ENCODE measurements at regions not wholly inside any gene's neighbourhood (a gene's known extent, or its start where the extent isn't known, plus 50 kb on each side); places are given as distances from the start of the nearest gene placed in this dataset.

DNA sequence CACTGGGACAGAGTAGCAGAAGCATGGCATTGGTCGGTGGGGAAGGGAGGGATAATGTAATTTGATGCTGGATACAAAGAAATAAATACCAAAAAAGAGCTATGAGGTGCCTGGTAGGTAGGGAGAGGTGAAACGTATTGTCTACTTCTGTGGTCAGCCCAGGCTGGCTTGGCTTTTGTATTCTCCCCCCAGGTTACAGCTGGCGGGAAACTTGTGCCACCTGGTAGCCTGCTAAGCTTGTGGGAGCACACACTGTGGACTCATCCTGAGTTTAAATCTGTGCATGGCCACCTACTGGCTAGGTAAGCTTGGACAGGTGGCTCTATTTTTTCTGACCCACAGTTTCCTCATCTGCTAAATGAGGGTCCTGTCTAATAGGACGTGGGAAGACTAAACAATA lies 165.2 kb upstream of the E2F8 start:
- DNase-seq (ENCODE audit: low read depth): no peak
- TF ChIP-seq, protein P1, sequence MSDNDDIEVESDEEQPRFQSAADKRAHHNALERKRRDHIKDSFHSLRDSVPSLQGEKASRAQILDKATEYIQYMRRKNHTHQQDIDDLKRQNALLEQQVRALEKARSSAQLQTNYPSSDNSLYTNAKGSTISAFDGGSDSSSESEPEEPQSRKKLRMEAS (IDR thresholded peaks at IDR 0.05; ENCODE audit: low read depth, low read length): no peak
- TF ChIP-seq MYC (IDR thresholded peaks at IDR 0.05; ENCODE audit: low read depth, low read length) (no peak), POLR2A (IDR thresholded peaks at IDR 0.05; ENCODE audit: extremely low read depth, insufficient read length) (no peak)
- TF ChIP-seq, protein P2, sequence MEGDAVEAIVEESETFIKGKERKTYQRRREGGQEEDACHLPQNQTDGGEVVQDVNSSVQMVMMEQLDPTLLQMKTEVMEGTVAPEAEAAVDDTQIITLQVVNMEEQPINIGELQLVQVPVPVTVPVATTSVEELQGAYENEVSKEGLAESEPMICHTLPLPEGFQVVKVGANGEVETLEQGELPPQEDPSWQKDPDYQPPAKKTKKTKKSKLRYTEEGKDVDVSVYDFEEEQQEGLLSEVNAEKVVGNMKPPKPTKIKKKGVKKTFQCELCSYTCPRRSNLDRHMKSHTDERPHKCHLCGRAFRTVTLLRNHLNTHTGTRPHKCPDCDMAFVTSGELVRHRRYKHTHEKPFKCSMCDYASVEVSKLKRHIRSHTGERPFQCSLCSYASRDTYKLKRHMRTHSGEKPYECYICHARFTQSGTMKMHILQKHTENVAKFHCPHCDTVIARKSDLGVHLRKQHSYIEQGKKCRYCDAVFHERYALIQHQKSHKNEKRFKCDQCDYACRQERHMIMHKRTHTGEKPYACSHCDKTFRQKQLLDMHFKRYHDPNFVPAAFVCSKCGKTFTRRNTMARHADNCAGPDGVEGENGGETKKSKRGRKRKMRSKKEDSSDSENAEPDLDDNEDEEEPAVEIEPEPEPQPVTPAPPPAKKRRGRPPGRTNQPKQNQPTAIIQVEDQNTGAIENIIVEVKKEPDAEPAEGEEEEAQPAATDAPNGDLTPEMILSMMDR (IDR thresholded peaks at IDR 0.05; ENCODE audit: low read depth, low read length): no peak
- H3K4me3 ChIP-seq (ENCODE audit: low read depth, low read length): no peak overlapping the region

DNA sequence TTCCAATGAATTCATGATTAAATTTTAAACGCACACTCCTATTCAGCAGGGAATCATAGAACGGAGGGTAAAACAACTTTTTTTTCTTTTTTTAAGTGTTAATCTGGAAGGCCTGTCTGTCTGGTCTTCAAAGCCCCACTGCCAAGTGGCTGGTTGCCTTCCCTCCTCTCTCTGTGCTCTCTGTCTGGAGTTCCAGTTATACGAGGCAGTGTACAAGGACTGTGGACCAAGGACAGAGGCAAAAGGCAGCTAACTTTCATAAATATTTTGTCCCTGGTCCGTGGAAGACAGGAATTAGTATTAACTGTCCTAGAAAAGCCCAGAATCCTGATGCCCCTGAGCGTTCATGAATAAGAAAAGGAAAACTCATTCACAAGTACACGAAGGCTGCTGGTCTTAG lies 164.0 kb upstream of the E2F8 start:
- DNase-seq (ENCODE audit: low read depth): no peak
- no peak overlapping the region for H3K4me3 ChIP-seq (ENCODE audit: low read depth, low read length)
- TF ChIP-seq, protein P2 (IDR thresholded peaks at IDR 0.05; ENCODE audit: low read depth, low read length): no peak
- TF ChIP-seq MYC (IDR thresholded peaks at IDR 0.05; ENCODE audit: low read depth, low read length) (no peak), POLR2A (IDR thresholded peaks at IDR 0.05; ENCODE audit: extremely low read depth, insufficient read length) (no peak)
- TF ChIP-seq, protein P1 (IDR thresholded peaks at IDR 0.05; ENCODE audit: low read depth, low read length): no peak

DNA sequence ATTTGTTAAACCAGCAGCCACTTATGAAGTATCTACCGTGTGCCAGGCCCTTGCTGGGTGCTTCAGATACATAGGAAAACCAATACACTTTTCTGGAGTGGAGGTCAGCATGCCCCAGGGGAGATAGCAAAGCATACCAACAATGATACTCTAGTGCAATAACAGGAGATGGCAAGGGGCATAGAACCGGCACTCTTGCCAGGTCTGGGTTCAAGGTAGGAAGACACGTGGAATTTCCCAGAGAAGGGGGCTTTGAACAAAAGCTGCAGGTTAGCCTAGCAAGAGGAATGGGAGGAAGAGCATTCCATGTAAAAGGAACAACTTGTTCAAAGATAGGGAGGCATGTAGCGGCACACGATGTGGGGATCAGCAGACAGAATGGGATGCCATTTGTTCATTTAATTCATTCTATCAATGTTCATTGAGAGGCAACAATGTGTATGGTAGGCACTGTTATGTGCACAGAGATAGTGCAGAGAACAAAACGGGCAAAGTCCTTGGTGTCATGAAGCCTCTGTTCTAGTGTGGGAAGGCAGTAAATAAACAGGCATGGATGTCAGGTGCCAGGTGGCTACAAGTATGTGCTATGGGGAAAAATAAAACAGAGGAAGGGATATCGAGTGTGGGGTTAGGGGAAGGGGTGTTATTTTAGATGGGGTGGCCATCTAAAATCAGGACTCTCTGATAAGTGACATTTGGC lies 162.6 kb upstream of the E2F8 start:
- no peak for TF ChIP-seq POLR2A (IDR thresholded peaks at IDR 0.05; ENCODE audit: extremely low read depth, insufficient read length)
- TF ChIP-seq, protein P2 (IDR thresholded peaks at IDR 0.05; ENCODE audit: low read depth, low read length): no peak
- TF ChIP-seq MYC (IDR thresholded peaks at IDR 0.05; ENCODE audit: low read depth, low read length): no peak
- TF ChIP-seq, protein P1 (IDR thresholded peaks at IDR 0.05; ENCODE audit: low read depth, low read length): no peak
- no peak overlapping the region for H3K4me3 ChIP-seq (ENCODE audit: low read depth, low read length)
- DNase-seq (ENCODE audit: low read depth): no peak

DNA sequence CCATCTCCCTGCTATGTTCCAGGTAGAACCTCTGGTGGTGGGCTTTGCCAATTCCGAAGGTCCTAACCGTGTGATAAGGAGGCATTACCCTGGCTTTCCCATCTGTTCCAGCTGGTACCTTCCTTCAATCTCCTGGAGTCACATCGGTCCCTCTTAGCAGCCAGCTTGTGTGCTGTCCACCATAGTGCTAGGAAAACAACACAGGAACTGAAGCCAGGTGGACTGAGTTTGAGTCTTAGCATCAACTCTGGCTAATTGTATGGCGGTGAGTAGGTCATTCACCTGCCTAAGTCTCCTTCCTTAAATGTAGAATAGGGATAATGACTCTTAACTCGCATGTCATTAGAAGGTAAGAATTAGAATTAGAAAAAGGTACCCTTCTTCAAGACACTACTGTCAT lies 159.6 kb upstream of the E2F8 start:
- no peak for DNase-seq (ENCODE audit: low read depth)
- H3K4me3 ChIP-seq (ENCODE audit: low read depth, low read length): no peak overlapping the region
- no peak for TF ChIP-seq POLR2A (IDR thresholded peaks at IDR 0.05; ENCODE audit: extremely low read depth, insufficient read length)
- TF ChIP-seq, protein P1 (IDR thresholded peaks at IDR 0.05; ENCODE audit: low read depth, low read length): no peak
- no peak for TF ChIP-seq MYC (IDR thresholded peaks at IDR 0.05; ENCODE audit: low read depth, low read length)
- TF ChIP-seq, protein P2 (IDR thresholded peaks at IDR 0.05; ENCODE audit: low read depth, low read length): no peak

DNA sequence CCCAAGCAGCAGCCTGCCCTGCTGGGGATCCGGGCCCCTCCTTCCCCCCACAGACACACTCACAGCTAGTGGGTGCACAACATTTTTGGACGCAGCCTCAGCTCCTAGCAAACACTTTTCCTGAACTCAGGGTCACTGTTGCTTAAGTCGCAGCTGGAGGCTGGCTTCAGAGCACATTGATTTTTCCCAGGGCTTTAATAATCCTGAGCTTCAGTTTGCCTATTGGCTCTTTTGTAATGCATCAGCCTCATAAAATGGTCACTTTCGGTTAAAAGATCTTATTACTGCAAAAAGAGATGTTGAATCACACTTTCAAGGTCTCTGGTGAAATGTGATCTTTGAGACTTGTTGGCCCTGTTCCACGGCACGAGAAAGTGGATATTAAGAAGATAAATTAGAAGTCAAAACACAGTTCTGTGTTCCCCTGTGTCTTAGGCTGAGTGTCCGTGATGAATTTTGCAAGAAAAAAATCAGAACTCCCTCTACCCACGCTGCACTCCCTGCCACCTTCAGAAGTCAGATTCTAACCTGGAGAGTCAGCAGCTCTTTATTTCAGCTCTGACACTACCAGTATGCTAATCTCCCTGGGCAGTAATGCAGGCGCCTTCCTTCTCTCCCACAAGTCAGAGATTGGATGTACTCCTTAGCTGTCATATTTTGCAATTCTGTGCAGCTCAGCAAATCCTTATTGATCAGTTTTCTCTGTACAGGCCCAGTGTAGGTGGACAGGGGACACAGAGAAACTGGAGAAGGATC lies 158.2 kb upstream of the E2F8 start:
- TF ChIP-seq, protein P1 (IDR thresholded peaks at IDR 0.05; ENCODE audit: low read depth, low read length): no peak
- TF ChIP-seq MYC (IDR thresholded peaks at IDR 0.05; ENCODE audit: low read depth, low read length) (no peak), POLR2A (IDR thresholded peaks at IDR 0.05; ENCODE audit: extremely low read depth, insufficient read length) (no peak)
- TF ChIP-seq, protein P2 (IDR thresholded peaks at IDR 0.05; ENCODE audit: low read depth, low read length): no peak
- no peak overlapping the region for H3K4me3 ChIP-seq (ENCODE audit: low read depth, low read length)
- DNase-seq (ENCODE audit: low read depth): no peak

Measured in NB4 (cell line).